GM19467 (cell line): ENCODE measurements at regions not wholly inside any gene's neighbourhood (a gene's known extent, or its start where the extent isn't known, plus 50 kb on each side); places are given as distances from the start of the nearest gene placed in this dataset.
"Not testable (repeated sequence)": the region's sequence is repeated elsewhere in the genome, so short reads cannot be mapped to it uniquely, and the experiment has no call there.

Source experiments
- ATAC-seq: cut with Tn5 transposase; IDR thresholded peaks from one replicate; pipeline ENCODE4 v1.9.1; 2021; ENCODE audit warnings: mild to moderate bottlenecking, moderate library complexity; ENCODE audit not compliant: unreplicated experiment

DNA sequence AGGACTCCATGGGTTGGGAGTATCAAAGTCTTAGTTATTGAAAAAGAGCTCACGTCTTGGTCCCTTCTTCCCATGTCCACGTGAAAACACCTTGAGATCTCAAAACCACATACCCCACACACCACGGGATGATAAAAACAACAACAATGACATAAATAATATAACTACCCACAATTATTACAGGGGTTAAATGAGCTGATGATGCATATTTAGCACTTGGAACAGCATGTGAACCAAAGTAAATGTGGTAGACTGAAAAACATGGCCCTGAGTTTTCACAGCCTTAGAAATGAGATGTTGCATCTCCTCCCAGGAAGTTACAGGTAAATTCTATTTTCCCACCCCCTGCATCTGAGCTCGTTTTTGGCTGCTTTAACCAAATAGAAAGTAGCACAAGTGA is 208.9 kb downstream of the C16orf95 start:
- no peak for ATAC-seq

DNA sequence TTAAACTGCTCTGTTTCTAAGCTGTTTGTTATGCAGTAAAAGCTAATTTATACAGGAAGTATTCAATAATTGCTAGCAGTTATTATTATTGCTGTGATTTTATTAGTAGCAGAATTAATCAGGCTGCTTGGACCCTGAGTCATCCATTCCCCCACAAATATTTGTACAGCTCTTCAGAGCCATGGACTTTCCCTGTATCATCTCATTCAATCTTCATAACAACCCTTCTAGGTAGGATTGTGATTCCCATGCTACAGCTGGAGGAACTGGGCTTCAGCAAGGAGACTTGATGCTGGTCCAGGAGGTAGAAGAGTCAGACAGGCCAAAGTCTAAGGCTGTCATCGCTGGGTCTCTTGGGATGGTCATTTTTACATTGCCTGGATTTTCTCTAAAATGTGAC is 208.3 kb downstream of the C16orf95 start:
- no peak for ATAC-seq

DNA sequence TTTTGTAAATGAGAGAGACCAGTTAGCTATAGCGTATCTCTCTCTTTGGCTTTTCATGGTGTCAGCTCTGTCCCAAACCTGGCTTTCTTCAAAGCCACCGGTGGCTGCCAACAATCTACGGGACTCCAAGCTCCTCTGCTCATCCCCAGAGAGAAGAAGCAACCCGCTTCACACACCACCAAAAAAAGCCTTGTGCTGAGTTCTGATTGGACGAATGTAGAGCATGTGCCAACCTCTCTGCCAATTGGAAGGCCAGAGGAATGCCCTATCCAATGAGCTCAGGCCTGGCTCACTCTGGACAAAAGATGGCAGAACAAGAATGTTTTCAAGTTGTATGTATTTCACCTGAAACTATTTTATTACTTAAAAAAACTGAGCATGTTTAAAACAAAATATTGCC is 202.4 kb downstream of the C16orf95 start:
- no peak for ATAC-seq

DNA sequence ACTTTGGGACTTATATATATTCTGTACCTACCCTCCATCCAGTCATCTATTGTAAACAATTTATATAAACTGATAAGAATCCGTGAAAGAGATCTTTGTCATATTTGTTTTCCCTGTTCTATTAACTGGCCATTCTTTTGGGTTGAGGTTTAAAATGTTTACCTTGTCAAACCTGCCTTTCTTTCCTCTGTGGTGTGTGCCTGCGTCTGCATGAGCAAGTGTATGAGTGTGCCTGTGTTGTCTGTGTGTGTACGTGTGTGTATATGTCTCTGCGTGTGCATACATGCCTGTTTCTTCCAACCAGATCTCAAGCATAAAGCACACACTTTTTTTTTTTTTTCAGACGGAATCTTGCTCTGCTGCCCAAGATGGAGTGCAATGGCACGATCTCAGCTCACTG is 201.5 kb downstream of the C16orf95 start:
- ATAC-seq: no peak

DNA sequence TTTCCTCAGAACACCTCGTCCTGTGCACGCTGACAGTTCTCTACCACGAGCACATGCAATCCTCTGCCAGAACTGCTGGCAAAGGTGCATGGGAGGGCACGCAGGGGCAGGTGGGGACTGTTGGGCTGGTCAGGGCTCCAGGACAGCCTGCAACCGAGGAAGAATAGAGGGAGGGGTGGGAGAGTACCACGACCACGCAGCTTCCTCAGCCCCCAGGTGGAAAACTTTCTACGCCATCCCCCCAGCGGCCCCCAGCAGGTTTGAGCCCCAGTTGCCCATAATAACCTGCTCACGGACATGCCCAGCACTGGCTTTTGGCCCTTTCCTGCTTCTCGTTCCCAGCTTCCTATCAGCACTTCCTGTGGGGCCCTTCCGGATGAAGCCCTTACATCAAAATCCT is 199.3 kb downstream of the C16orf95 start:
- no peak for ATAC-seq

DNA sequence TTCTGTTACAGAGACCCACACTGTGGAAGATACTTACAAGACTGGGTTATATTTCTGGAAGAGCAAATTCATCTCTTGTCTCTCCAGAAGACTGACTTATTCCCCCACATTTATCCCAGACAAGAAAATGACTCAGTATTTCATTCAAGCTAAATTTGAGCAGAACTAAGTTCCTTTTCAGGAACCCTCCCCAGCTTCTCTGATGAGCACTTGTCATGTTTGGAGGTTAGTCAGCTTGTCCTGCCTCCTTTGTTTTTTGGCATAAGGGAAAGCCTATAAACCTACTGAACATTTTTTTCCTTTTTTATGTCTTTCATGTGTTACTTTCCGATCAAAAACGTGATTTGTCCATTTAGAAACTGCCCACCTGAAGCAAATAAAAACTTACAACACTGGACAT is 198.0 kb downstream of the C16orf95 start:
- no peak for ATAC-seq

DNA sequence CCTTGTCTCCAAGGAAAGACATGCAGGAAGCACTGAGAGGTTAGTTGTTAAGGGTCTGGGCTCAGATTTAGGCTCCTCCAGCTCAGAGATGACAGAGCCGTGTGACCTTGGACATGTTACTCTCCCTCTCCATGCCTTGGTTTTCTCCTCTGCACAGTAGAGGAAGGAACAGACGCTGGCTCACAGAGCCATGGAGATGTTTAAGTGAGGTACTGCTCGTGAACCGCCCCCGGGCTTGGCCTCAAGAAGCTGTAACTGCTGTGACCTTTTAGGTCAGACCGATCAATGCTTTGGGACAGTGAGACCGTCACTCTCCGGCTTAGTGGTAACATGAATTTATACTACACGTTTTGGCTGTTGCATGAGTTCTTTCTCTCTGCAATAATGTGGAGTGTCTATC is 197.4 kb downstream of the C16orf95 start:
- no peak for ATAC-seq

DNA sequence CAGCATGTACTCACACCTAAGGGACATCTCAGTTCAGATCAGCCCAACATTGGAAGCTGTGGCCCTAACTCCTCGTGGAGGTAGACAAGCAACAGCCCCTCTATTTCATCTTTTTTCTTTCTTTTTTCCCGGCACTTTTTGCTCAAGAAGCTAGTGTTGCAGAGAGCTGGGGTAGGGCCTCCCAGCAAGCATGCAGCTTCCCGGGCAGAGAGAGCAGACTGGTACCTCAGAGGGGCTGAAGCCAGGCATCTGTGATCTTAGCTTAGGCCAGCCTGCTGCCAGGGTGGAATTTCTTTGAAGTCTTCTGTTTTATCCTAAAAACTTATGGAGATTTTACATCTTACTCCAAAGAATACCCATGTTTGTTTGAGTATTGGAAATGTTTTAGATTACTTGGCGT is 195.4 kb downstream of the C16orf95 start:
- ATAC-seq: no peak

DNA sequence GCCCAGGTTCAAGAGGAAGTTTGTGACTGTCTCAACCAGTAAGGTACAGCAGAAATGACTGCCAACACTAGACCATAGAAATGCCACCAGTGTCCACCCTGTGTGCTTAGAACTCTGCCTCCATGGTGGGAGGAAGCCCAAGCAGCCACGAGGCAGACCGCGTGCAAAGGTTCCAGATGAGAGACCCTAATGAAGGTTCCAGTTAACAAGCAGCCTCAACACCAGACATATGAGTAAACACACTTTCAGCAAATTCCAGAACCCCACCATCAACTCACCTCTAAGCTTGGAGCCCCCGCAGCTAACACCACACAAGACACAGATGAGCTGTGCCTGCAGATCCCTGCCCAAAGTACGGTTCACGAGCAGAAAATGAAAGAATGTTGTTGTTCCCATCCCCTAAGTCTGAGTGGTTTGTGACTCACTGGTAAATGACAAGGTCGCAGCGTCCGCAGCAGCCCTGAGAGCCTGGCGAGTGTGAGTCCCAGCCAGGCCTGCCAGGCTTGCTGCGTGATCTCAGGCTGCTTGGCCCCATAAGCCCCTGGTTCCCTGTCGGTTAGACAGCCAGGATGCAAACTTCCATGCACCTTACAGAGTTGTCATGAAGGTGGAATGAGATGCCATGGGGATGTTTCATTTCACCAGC is 193.7 kb downstream of the C16orf95 start:
- no peak for ATAC-seq

DNA sequence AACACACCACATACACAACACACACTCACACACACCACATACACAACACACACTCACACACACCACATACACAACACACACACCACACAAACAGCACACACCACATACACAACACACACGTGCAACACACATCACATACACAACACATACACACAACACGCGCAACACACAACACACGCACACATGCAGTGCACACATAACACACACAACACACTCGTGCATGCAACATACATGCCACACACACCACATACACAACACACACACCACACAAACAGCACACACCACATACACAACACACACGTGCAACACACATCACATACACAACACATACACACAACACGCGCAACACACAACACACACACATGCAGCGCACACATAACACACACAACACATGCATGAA is 192.8 kb downstream of the C16orf95 start:
- ATAC-seq: not testable (repeated sequence)

DNA sequence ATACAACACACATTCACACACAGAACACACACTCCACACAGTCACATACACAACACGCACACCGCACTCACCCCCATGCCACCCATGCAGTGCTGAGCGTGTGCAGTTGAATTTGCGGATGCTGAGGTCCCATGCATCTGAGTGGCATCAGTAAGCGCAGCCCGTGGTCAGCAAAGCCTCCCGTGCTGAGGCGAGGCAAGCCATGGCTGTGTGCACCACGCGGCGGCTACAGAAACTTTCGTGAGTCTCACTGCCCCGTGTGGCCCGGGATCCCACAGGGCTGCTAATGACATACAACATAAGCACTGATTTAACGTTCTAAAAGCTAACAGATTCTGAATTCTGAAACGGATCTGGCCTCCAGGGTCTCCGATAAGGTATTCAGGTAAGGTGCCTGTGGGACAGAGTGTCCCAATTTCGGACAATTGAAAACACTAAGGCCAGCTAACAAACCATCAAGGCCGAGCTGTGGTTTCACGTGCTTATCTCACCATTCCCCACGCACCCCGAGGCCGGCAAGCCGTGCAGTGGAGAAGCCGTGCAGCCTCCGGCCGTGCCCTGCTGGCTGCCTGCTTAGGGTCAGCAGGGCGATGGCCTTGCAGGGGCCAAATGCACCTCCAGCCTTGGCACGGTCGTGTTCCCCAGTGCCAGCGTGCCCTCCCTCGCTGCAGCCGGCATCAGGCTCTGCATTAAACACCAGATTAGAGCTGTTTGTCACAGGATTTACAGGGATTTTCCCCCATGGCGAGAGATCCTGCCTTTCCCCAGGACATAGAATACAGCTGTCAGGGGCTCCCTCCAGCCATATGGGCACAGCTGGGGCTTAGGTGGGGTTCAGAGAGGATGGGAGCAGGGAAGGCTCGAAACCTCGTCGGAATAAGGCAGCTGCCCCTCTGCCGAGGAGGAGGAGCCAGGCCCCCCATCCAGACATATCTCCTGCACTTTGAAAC is 191.7 kb downstream of the C16orf95 start:
- ATAC-seq: no peak

DNA sequence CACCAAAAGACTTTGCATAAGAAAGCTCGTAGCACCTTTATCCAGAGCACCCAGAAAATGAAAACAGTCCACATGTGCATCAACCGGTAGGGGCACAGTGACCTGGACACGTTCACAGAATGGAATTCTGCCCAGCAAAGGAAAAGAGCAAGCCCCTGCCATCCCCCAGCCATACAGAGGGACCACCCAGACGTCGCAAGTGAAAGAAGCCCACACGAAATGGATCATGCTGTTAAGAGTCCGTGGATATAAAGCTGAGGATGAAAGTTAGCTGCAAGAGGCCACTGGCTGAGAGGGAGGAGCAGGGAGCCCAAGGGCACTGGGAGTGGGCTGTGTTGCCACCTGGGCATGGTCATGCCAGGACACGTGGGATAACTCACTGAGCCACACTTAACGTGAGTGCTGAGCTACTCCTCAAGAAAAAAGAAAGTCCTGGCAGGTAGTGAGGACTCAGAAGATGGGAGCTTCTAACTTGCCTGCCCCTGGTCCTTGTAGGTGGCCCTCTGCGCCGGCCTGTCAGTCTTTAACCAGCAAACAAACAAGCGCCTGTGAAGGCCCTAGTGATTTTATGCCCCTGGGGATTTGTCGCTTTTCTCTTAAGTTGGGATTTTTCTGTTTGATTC is 190.7 kb downstream of the C16orf95 start:
- no peak for ATAC-seq

DNA sequence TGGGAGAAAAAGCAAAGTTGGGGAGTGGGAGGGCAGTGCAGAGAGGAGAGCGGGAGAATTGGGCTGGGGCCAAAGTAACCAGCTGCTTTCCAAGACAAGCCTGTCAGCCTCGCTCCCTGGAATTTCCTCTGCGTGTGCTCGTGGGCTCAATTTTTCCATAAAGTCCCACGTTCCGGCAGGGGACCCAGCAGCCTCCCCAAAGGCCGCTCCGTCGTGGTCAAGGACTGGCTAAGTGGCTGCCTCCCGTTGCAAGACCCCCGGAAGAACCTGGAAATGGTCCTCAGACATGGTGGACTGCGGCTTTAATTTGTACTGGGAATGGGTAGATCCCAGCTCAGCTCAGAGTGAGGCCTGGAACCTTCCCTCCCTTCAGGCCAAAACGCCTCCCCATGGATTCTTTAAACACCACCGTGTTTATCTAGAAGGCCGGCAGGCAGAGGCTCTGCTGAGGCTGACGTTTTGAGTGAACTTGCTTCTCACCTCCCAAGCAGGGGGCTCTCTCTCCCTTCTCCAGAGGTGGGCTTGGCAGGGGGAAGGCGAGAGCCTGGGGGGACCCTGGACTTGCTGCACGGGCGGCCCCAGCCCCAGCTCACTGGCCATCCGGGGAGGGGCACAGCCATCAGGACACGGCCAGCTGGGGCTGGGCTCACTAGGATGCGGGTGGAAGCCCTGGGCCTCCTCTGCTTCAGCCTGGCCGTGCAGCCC is 190.0 kb downstream of the C16orf95 start:
- ATAC-seq: no peak

DNA sequence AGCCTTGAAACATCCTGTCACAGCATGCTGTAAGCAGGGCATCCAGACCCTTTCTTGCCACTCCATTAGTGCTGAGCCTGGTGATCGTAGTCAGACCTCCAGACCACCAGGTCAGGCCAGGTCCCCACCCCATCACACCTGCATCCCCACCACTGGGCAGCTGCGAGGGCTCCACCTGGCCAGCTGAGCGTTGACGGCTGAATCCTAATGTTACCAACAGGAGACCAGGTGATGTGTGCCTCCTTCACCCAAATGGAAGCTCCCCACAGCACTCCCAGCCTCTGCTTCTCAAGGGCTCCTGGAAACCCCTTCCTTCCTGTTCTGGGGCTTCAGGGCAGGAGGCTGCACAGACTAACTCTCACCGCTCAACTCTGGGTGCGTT is 189.4 kb downstream of the C16orf95 start:
- no peak for ATAC-seq

DNA sequence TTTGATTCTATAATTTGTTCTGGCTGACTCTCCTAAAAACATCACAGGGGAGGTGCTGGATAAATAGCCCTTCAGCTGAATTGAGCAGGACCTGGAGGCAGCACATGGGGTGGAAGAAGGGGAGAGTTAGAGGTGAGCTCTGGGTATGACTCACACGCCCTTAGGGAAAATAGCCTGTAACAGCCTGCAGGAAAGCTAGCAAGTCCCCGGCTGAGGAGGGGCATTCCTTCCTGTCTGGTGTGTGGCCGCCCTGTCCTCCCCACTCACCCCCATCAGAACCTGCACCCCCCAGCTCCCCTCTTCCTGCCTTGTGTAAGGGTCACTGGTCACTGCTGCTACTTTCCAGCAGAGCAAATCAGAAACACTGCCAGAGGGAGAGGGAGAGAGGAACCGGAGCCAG is 187.4 kb downstream of the C16orf95 start:
- ATAC-seq: no peak

DNA sequence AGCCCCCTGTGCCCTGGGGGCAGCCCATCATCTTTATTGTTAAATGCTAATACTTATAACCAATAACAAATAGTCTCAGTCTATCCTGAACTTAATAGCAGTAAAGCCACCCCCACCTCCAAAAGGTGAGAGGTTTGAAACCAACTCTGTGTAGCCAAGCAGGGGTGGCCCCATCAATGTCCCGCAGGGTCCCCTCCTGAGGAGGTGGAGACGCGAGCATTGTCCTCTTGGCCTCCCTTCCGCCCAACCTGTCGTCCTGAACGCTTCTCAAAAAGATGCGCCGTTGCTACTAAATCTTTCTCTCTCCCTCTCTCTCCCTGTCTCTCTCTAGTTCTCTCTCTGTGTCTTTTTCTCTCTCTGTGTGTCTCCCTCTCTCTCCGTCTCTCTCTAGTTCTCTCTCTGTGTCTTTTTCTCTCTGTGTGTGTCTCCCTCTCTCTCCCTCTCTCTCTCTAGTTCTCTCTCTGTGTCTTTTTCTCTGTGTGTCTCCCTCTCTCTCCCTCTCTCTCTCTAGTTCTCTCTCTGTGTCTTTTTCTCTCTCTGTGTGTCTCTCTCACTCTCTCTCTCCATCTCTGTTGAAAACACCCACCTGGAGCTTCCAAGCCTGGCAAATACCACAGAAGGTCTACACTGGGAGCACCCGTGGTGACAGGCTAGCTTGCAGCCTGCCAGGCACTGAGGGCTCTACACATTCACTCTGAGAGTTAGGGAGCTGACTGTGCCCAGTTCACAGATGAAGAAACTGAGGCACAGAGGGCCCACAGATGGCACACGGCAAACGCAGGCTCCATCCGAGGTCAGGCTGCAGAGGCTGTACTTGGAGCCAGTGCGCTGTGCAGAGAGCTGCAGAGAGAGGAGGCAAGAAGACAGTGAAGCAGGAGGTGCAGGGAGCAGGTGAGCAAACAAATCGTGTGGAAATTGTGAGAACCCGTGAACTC is 185.9 kb downstream of the C16orf95 start:
- ATAC-seq: no peak

DNA sequence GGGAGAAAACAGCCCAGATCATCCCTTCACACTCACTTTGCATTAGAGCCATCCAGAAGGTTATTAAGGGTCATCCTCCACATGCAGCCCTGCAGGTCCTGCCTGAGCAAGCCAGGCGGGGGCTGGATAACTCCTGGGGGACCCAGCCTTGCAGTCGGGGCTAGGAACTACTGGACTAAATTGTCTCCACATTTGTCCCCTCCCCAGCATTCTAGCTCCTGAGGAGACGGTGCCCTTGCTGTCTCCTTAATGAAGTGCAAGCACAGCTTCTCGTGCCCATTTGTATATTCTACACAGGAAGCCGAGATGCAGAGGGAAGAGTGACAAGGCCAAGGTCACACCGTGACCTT is 185.2 kb downstream of the C16orf95 start:
- ATAC-seq: no peak

DNA sequence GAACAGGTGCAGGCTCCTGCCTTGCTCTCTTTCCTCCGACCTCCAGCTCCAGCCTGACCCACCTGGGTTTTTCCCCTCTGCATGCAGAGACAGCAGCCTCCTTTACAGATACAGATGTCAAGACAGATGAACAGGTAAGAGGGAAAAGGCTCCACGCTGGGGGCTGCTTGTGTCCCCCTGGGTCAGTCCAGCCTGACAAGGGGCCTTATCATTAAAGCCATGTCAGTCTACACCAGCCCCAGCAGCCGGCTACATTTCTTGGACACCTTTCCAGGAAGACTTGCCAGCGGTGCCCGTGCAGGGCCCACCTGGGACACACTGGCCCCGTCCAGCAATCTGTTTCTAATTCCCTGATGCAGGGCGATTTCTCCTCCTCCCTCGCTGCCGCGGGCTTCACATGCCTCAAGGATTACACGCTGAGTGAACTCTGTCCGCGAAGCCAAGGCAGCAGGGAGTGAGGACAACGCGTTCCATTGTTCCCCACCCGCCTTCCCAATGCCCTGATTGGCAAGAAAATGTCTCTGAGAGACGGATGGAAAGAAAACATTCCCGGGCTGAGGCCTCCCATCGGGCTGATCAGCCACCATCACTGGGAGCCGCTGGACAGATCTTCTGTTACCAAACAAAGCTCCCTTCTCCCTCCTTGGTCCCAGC is 184.7 kb downstream of the C16orf95 start:
- ATAC-seq: no peak

DNA sequence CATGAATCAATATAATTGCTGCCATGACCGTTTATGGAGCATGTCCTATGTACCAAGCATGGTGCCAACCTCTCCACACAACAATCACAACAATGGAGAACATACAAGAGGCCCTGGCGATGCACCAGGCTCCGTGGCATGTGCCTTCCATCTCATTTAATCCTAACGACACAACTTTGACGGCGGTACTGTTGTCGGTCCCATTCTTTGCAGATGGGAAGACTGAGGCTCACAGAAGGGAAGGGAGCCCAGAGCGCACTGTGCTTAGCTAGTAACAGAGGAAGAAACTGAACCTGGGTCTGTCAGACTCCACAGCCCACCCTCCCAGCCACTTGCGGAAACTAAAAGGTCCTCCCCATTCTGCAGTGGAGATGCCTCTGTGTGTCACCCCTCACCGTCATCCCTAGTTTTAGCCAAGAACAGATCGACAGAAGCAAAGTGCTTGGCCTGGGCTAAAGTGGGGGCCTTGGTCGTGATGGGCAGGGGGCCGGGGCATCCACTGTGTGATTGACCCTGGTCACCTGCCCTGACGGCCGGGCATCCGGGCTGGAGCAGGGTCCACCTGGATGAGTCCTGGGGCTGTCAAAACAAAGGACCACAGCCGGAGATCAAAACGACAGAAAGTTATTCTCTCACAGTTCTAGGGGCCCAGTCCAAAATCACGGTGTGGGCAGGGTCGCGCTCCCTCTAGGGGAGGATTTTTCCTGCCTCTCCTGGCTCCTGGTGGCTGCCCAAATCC is 183.9 kb downstream of the C16orf95 start:
- no peak for ATAC-seq
